ENCODE measurements at regions not wholly inside any gene's neighbourhood (a gene's known extent, or its start where the extent isn't known, plus 50 kb on each side); places are given as distances from the start of the nearest gene placed in this dataset.

- no peak for TF ChIP-seq MAX (IDR thresholded peaks at IDR 0.05)
- TF ChIP-seq SIN3A (IDR thresholded peaks at IDR 0.05; ENCODE audit: low read depth): no peak
- no peak for TF ChIP-seq CEBPB (IDR thresholded peaks at IDR 0.05; ENCODE audit: low read depth)
- TF ChIP-seq, protein P1, sequence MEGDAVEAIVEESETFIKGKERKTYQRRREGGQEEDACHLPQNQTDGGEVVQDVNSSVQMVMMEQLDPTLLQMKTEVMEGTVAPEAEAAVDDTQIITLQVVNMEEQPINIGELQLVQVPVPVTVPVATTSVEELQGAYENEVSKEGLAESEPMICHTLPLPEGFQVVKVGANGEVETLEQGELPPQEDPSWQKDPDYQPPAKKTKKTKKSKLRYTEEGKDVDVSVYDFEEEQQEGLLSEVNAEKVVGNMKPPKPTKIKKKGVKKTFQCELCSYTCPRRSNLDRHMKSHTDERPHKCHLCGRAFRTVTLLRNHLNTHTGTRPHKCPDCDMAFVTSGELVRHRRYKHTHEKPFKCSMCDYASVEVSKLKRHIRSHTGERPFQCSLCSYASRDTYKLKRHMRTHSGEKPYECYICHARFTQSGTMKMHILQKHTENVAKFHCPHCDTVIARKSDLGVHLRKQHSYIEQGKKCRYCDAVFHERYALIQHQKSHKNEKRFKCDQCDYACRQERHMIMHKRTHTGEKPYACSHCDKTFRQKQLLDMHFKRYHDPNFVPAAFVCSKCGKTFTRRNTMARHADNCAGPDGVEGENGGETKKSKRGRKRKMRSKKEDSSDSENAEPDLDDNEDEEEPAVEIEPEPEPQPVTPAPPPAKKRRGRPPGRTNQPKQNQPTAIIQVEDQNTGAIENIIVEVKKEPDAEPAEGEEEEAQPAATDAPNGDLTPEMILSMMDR (IDR thresholded peaks at IDR 0.05 in 2 of 3, conservative IDR thresholded peaks at IDR 0.05 in 1 of 3; ENCODE audit: borderline replicate concordance in 1 of 3, insufficient read depth in 1 of 3, low read depth in 2 of 3, low read length in 2 of 3): no peak
- no peak for TF ChIP-seq EZH2 (IDR thresholded peaks at IDR 0.05)
- no peak for TF ChIP-seq POLR2A (IDR thresholded peaks at IDR 0.05; ENCODE audit: borderline replicate concordance, extremely low read depth, insufficient read depth, insufficient read length)
- TF ChIP-seq EZH2phosphoT487 (IDR thresholded peaks at IDR 0.05; ENCODE audit: borderline replicate concordance): no peak
- TF ChIP-seq, protein P2, sequence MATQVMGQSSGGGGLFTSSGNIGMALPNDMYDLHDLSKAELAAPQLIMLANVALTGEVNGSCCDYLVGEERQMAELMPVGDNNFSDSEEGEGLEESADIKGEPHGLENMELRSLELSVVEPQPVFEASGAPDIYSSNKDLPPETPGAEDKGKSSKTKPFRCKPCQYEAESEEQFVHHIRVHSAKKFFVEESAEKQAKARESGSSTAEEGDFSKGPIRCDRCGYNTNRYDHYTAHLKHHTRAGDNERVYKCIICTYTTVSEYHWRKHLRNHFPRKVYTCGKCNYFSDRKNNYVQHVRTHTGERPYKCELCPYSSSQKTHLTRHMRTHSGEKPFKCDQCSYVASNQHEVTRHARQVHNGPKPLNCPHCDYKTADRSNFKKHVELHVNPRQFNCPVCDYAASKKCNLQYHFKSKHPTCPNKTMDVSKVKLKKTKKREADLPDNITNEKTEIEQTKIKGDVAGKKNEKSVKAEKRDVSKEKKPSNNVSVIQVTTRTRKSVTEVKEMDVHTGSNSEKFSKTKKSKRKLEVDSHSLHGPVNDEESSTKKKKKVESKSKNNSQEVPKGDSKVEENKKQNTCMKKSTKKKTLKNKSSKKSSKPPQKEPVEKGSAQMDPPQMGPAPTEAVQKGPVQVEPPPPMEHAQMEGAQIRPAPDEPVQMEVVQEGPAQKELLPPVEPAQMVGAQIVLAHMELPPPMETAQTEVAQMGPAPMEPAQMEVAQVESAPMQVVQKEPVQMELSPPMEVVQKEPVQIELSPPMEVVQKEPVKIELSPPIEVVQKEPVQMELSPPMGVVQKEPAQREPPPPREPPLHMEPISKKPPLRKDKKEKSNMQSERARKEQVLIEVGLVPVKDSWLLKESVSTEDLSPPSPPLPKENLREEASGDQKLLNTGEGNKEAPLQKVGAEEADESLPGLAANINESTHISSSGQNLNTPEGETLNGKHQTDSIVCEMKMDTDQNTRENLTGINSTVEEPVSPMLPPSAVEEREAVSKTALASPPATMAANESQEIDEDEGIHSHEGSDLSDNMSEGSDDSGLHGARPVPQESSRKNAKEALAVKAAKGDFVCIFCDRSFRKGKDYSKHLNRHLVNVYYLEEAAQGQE (IDR thresholded peaks at IDR 0.05; ENCODE audit: low read depth): no peak
- TF ChIP-seq SRF (IDR thresholded peaks at IDR 0.05; ENCODE audit: low read depth): no peak
- TF ChIP-seq RAD21 (IDR thresholded peaks at IDR 0.05; ENCODE audit: low read depth): no peak
- TF ChIP-seq ZNF274 (IDR thresholded peaks at IDR 0.05; ENCODE audit: low read depth, low read length): no peak
These were observed 56.8 kb upstream of the ZNF730 start for GRCh38 chr19:23060016-23060415.
